HG02885 (cell line): ENCODE measurements at regions not wholly inside any gene's neighbourhood (a gene's known extent, or its start where the extent isn't known, plus 50 kb on each side); places are given as distances from the start of the nearest gene placed in this dataset.

Source experiments
- ATAC-seq: cut with Tn5 transposase; IDR thresholded peaks from one replicate; pipeline ENCODE4 v1.9.1; 2021; ENCODE audit warnings: mild to moderate bottlenecking; ENCODE audit not compliant: unreplicated experiment, poor library complexity

- no peak for ATAC-seq
Observed at GRCh38 chr10:124288928-124289850, 129.5 kb downstream of the OAT start.

- no peak for ATAC-seq
Observed at GRCh38 chr10:124288486-124288885, 130.2 kb downstream of the OAT start.

GRCh38 chr10:124287791-124288190 is 130.9 kb downstream of the OAT start:
- ATAC-seq = no peak

DNA sequence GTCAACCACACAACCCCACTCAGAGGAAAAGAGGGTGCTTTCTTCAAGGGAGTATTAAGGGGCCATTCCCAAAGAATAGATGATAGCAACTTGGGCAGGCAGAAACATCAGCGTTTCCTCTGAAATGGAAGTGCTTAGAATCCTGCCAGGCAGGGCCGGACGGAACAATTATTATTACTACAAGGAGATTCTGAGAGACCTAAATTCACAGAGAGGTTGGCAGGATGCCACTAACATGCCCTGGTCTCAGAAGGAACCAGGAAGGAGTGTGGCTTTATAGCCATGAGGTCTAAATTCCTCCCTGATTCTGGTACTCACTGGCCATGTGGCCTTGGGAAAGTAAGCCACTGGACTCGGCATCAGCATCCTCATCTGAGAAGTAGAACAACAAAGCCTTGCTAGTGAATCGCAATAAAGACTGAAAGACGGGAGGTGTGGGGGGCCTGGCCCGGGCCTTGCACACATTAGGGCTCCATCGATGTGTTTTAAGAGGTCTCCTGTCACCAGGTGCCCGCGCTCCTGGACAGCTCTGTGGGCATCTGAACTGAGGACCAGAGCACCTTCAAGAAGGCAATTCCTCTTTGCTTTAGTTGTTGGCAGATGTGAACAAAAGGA is 131.5 kb downstream of the OAT start:
- ATAC-seq = no peak

- ATAC-seq = no peak
Observed at GRCh38 chr10:124286621-124287020, 132.1 kb downstream of the OAT start.

DNA sequence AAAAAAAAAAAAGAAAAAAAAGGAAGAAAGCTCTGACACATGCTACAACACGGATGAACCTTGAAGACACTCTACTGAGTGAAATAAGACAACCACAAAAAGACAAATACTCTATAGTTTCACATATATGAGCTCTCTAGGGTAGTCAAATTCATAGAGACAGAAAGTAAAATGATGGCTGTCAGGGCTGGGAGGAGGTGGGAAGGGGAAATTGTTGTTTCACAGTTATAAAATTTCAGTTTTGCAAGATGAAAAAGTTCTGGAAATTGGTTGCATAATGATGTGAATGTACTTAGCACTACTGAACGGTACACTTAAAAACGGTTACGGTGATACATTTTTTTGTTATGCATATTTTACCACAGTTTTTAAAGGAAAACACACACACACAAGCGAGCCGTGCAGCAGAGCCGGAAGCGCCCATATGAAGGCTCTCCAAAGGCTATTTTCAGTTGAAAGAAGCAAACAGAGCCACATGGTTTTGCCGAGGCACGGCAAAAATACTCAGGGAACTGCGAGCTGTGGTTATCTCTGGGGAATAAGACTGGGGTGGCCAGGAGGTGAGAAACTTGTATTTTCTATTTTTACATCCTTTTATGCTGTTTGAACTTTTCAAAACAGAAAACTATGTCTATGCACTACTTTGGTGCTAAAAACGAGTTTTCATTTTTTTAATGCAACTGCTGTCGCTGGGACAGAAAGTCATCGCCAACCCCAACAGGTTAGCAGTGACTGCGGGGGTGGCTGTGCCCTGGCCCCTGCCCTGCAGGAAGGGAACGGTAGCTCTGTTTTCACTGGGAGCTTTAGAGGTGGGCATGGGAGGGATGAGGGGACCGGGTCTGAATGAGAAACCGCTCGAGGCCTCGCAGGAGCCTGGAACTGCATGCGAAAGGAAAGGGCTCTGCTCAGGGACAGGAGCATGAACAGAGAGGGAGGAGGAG is 132.9 kb downstream of the OAT start:
- peak; percentile 75 for ATAC-seq

- ATAC-seq = no peak
Observed at GRCh38 chr10:124283949-124284250, 134.8 kb downstream of the OAT start.

DNA sequence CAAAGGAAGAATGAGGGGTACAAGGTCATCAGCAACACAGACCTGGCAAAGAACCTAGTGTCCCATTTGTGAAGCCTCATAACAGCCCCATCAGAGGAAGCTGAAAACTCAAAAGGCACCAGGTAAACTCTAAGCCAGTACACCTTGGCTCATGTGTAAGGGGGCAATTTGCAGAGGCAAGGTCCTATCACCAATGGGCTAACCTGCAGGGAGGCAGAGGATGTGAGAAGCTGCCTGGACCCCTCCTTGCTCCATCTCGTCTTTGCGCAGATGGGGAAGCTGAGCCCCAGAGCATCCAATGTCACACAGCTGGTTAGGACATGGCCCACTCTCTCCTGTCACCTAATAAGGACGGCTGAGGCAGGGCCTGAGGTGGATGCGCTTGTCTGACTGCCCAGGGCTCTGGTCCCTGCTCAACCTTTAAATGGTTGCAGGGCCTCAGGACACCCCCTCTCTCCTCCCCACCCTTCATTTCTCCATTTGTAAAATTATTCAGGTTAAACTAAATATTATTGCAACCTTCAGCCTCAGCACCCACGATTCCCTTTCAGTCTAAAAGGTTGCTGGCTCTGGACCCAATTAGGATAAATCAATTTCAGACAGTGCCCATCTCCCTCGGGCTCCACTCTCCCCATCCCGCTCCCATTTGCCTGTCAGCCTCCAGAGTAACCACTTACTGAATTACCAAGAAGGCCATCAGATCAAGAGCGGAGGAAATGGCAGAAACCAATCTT is 135.3 kb downstream of the OAT start:
- ATAC-seq = no peak

- ATAC-seq = no peak
Observed at GRCh38 chr10:124282326-124282725, 136.4 kb downstream of the OAT start.

- no peak for ATAC-seq
Observed at GRCh38 chr10:124281666-124282065, 137.1 kb downstream of the OAT start.

DNA sequence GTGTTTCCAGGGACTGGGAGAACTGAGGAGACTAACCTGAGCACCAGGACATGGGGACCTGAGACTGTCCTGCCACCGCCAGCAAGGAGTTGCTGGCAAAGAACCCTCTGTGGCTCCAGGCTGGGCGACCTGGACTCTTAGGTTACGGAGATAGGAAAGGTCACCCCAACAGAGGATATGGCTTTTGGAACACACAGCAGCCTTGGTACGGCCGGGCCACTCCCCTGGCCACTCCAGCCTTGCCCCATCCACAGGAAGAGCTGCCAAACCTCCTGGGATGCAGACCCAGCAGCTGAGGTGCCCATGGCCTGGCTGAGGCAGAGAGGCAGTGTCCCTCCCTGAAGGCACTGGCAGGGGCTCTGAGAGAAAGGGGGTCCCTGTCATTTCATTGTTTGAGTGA is 137.8 kb downstream of the OAT start:
- ATAC-seq = no peak

DNA sequence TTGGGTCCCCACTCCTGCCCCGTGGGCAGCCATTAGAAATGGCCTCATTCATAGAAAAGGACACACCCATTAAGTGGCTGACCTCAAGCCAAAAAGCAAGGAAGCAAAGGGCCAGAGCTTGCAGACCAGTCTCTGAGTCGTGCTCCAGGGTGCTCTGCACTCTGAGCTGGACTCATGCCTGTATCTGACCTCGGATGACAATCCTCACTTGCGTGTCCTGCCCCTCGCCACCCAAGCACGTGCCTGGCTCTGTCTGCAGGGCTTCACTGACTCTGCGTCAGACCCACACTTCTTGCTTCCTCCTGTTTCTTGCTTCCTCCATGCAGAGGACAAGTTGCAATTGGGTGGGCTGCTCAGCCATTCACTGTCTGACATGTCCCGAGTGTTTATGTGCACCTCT is 138.8 kb downstream of the OAT start:
- no peak for ATAC-seq

GRCh38 chr10:124279298-124279697 is 139.4 kb downstream of the OAT start:
- no peak for ATAC-seq

GRCh38 chr10:124278356-124278755 is 140.4 kb downstream of the OAT start:
- no peak for ATAC-seq

DNA sequence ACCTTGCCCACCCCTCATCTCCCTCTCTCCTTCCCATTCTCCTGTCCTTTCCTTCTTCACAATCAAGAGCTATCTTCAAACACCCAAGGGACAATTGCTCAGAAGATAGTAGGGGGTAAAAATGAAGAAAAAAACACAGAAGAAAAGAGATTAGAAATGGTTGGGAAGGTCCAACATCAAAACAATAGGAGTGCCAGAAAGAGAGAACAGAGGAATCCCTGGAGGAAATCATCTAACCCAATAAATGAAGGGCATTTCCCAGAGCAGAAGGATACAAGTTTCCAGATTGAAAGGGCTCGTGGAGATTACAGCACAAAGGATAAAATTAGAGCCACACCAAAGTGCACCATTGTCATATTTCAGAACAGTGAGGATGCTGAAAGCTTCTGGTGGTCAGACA is 145.6 kb downstream of the OAT start:
- no peak for ATAC-seq

DNA sequence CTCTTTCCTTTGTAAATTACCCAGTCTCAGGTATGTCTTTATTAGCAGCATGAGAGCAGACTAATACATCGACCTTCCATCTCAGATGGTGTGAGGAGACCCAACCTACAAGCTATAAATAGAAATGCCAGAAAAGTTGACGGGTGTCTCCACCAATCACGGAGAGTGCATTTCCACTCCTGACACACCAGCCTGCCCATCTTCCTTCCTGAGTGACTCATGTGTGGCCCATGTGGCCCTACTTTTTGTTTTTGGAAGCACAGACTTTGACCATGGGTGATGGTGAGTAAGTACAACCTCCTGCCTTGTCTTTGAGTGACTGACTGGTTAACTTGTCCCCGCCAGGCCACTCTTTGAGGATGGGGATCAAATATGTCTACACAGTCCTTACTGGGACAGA is 147.0 kb downstream of the OAT start:
- no peak for ATAC-seq

- no peak for ATAC-seq
Observed at GRCh38 chr10:124270530-124271327, 148.0 kb downstream of the OAT start.

- ATAC-seq = no peak
Observed at GRCh38 chr10:124268976-124269375, 149.7 kb downstream of the OAT start.

DNA sequence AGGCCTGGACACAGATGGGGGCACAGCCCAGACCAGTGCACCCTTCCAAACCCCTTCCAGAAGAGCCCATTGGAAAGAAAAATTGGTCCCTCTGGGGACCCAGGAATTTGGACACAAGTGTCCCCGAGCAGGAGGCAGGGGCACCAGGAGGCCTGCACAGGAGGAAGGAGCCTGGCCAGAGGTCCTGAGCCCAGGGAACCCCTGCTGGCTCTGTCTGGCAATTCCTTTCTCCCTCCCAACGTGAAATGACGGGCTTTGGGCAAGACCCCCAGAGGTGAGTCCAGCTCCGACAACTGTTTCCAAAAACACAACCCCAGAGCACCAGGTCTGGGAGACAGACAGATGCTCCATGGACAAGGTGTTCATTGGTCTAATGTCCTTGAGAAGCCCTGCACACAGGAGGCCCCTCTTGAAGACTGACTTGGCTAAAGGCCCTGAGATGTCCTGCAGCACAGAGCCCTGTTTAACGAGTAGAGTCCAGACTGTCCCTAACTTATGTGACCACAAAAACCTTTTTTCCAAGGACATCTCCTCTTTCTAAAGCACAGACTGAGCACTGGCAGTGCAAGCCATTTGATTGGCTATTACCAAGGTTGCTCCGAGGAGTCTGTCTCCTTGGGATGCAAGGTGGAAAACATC is 150.7 kb downstream of the OAT start:
- no peak for ATAC-seq
